ENCODE measurements at regions not wholly inside any gene's neighbourhood (a gene's known extent, or its start where the extent isn't known, plus 50 kb on each side); places are given as distances from the start of the nearest gene placed in this dataset.

GRCh38 chr3:19632099-19633074 is 301.6 kb downstream of the EFHB start:
- FAIRE-seq (no peak), DNase-seq (no peak)
- H3K9ac ChIP-seq (ENCODE audit: low read length in 3 of 3), result no peak overlapping the region
- no peaks in the 10 kb centered on the region for H3K4me1 ChIP-seq (ENCODE audit: control insufficient read depth in 2 of 3, insufficient read depth in 2 of 3, low read depth in 1 of 3, low read length in 3 of 3)
- intact Hi-C loops (cut with DNase I), result no loop called here
- no peaks in the 10 kb centered on the region for H3K9me3 ChIP-seq (ENCODE audit: control insufficient read depth in 2 of 3, insufficient read depth in 1 of 3, low read length in 3 of 3)
- no peak for TF ChIP-seq CTCF (IDR thresholded peaks at IDR 0.05; ENCODE audit: borderline replicate concordance, extremely low read depth, insufficient read depth)
- no peaks in the 10 kb centered on the region for H3K27me3 ChIP-seq (ENCODE audit: control insufficient read depth, insufficient read depth, low read length)
- no peak overlapping the region for H3K27ac ChIP-seq (ENCODE audit: low read depth in 2 of 2, low read length in 2 of 2)
- H3K4me3 ChIP-seq (ENCODE audit: low read length in 3 of 3), result no peak overlapping the region
- no peaks in the 10 kb centered on the region for H3K36me3 ChIP-seq (ENCODE audit: control insufficient read depth in 2 of 3, insufficient read depth in 3 of 3, low read length in 3 of 3)

DNA sequence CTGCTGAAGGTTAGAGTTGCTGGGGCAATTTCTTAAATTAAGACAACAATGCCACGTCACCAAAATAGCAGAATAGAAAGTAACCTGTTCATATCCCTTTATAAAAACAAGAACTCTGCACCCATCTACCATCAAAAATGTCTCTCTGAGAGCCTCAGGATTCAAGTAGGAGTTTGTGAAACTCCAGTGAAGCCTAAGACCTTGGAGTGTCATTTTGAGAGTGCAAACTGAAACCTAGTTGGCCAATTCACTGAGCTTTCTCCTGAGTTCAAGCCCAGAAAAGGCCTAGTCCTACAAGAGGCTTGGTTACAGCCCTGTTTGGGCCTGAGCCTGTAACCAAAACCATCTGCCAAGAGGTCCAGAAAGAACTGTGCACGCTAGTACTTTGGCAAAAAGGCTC is 335.1 kb downstream of the EFHB start:
- Histone ChIP-seq H3K4me3 (ENCODE audit: low read length in 3 of 3) (no peak overlapping the region), H3K4me1 (ENCODE audit: control insufficient read depth in 2 of 3, insufficient read depth in 2 of 3, low read depth in 1 of 3, low read length in 3 of 3) (no peaks in the 10 kb centered on the region), H3K27ac (ENCODE audit: low read depth in 2 of 2, low read length in 2 of 2) (no peak overlapping the region), H3K9me3 (ENCODE audit: control insufficient read depth in 2 of 3, insufficient read depth in 1 of 3, low read length in 3 of 3) (no peaks in the 10 kb centered on the region), H3K9ac (ENCODE audit: low read length in 3 of 3) (no peak overlapping the region), H3K27me3 (ENCODE audit: control insufficient read depth, insufficient read depth, low read length) (no peaks in the 10 kb centered on the region), H3K36me3 (ENCODE audit: control insufficient read depth in 2 of 3, insufficient read depth in 3 of 3, low read length in 3 of 3) (no peaks in the 10 kb centered on the region)
- no peak for FAIRE-seq
- TF ChIP-seq CTCF (IDR thresholded peaks at IDR 0.05; ENCODE audit: borderline replicate concordance, extremely low read depth, insufficient read depth), result no peak
- no peak for DNase-seq
- intact Hi-C loops (cut with DNase I), result no loop called here

GRCh38 chr3:19596408-19596807 is 337.6 kb downstream of the EFHB start:
- no peak for FAIRE-seq
- no peak for DNase-seq
- Histone ChIP-seq H3K4me1 (ENCODE audit: control insufficient read depth in 2 of 3, insufficient read depth in 2 of 3, low read depth in 1 of 3, low read length in 3 of 3) (no peaks in the 10 kb centered on the region), H3K27ac (ENCODE audit: low read depth in 2 of 2, low read length in 2 of 2) (no peak overlapping the region), H3K27me3 (ENCODE audit: control insufficient read depth, insufficient read depth, low read length) (no peaks in the 10 kb centered on the region), H3K9me3 (ENCODE audit: control insufficient read depth in 2 of 3, insufficient read depth in 1 of 3, low read length in 3 of 3) (no peaks in the 10 kb centered on the region), H3K9ac (ENCODE audit: low read length in 3 of 3) (no peak overlapping the region), H3K36me3 (ENCODE audit: control insufficient read depth in 2 of 3, insufficient read depth in 3 of 3, low read length in 3 of 3) (no peaks in the 10 kb centered on the region), H3K4me3 (ENCODE audit: low read length in 3 of 3) (no peak overlapping the region)
- intact Hi-C loops (cut with DNase I), result no loop called here
- TF ChIP-seq CTCF (IDR thresholded peaks at IDR 0.05; ENCODE audit: borderline replicate concordance, extremely low read depth, insufficient read depth), result no peak

Data from kidney (tissue), 13 donors.